RWPE2 (cell line): ENCODE measurements at regions not wholly inside any gene's neighbourhood (a gene's known extent, or its start where the extent isn't known, plus 50 kb on each side); places are given as distances from the start of the nearest gene placed in this dataset.

ENCODE experiments used
- ATAC-seq: fragments of 200-7000 bp; cut with Tn5 transposase; 3 replicates; pipeline ENCODE4 v1.9.1; 2021; ENCODE audit warnings: low read depth
- DNase-seq: peaks from one replicate; pipeline ENCODE4 v3.0.0-alpha.2; 2020; ENCODE audit warnings: low spot score
- H3K27ac ChIP-seq: fragments of 450-650 bp; 2 replicates; pipeline ENCODE4 v1.5.1; 2017; ENCODE audit warnings: mild to moderate bottlenecking; ENCODE audit not compliant: poor library complexity, severe bottlenecking
- H3K27me3 ChIP-seq: fragments of 250-450 bp; sonication (Bioruptor Pico); 2 replicates; pipeline ENCODE4 v1.5.1; 2021; ENCODE audit warnings: mild to moderate bottlenecking, moderate library complexity; ENCODE audit not compliant: insufficient read depth, poor library complexity, severe bottlenecking
- H3K36me3 ChIP-seq: fragments of 250-450 bp; sonication (Bioruptor Pico); 2 replicates; pipeline ENCODE4 v1.5.1; 2020; ENCODE audit warnings: low read depth, mild to moderate bottlenecking, moderate library complexity
- H3K4me1 ChIP-seq: fragments of 250-450 bp; sonication (Bioruptor Pico); 2 replicates; pipeline ENCODE4 v1.5.1; 2021; ENCODE audit warnings: mild to moderate bottlenecking, moderate library complexity; ENCODE audit not compliant: insufficient read depth, poor library complexity, severe bottlenecking
- H3K4me3 ChIP-seq: fragments of 250-450 bp; sonication (Bioruptor Pico); 2 replicates; pipeline ENCODE4 v1.5.1; 2021; ENCODE audit warnings: mild to moderate bottlenecking, moderate library complexity; ENCODE audit not compliant: severe bottlenecking
- H3K9me3 ChIP-seq: fragments of 250-450 bp; sonication (Bioruptor Pico); 2 replicates; pipeline ENCODE4 v1.5.1; 2021; ENCODE audit warnings: mild to moderate bottlenecking, moderate library complexity; ENCODE audit not compliant: severe bottlenecking
- TF ChIP-seq, protein P1 (sequence below): fragments of 450-650 bp; IDR thresholded peaks from one replicate; pipeline ENCODE4 v1.5.1; 2017; ENCODE audit warnings: mild to moderate bottlenecking, moderate library complexity; ENCODE audit not compliant: poor library complexity, severe bottlenecking

DNA sequence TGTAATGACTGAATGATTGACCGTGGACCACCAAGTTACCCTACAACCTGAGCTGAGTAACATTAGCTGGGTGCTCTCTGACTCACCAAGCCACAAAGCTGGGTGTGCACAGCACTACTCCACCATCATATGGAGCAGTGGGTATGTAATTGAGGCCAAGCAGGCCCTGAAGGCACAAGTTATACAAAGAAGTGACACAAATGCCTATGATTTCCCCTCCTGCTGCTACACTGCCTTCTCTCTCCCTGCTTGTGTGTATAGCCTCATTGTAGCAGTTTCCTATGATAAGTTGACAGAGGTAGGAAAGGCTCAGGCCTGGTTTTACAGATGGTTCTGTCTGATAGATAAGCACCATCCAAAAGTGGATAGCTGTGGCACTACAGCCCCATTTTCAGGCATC, 1327.2 kb upstream of the DDX18 start:
- Histone ChIP-seq H3K27ac (no peak overlapping the region), H3K27me3 (no peaks in the 10 kb centered on the region), H3K9me3 (no peaks in the 10 kb centered on the region), H3K4me1 (no peaks in the 10 kb centered on the region), H3K36me3 (no peaks in the 10 kb centered on the region), H3K4me3 (no peak overlapping the region)
- no peak for DNase-seq
- TF ChIP-seq, protein P1, sequence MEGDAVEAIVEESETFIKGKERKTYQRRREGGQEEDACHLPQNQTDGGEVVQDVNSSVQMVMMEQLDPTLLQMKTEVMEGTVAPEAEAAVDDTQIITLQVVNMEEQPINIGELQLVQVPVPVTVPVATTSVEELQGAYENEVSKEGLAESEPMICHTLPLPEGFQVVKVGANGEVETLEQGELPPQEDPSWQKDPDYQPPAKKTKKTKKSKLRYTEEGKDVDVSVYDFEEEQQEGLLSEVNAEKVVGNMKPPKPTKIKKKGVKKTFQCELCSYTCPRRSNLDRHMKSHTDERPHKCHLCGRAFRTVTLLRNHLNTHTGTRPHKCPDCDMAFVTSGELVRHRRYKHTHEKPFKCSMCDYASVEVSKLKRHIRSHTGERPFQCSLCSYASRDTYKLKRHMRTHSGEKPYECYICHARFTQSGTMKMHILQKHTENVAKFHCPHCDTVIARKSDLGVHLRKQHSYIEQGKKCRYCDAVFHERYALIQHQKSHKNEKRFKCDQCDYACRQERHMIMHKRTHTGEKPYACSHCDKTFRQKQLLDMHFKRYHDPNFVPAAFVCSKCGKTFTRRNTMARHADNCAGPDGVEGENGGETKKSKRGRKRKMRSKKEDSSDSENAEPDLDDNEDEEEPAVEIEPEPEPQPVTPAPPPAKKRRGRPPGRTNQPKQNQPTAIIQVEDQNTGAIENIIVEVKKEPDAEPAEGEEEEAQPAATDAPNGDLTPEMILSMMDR, result no peak
- no peak for ATAC-seq

DNA sequence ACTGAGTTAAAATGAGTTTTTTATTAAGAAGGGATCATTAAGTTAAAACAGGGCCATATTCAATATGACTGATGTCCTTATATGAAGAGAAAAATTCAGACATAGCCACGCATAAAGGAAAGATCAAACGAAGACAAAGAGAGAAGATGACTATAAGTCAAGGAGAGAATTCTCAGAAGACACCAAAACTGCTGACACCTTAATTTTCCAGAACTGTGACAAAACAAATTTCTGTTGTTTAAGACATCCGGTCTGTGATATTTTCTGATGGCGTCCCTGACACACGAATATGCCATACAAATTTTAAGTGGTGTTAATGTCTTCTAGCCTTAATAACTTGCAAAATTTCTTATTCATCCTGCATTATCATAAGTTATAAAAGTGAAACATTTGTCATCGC, 1325.2 kb upstream of the DDX18 start:
- Histone ChIP-seq H3K4me1 (no peaks in the 10 kb centered on the region), H3K9me3 (no peaks in the 10 kb centered on the region), H3K27ac (no peak overlapping the region), H3K27me3 (no peaks in the 10 kb centered on the region), H3K36me3 (no peaks in the 10 kb centered on the region), H3K4me3 (no peak overlapping the region)
- ATAC-seq, result no peak
- DNase-seq, result no peak
- TF ChIP-seq, protein P1, result no peak

DNA sequence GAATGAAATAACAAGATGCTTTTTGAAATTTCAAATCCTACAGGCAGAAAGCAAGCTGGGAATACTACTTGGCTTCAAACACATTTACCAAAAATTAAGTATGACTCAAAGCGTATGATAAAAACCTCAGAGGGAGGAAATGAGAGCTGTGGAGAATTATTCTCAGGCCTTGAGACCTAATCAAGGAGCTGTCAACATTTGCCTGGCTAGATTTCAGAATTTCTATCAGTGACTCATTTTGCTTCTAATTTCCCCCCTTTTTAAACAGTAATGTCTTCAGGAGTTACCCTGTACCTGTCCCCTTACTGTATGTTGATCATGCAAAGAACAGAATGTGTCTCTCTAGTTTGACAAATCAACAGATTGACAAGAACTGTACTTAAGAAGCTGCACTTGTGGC, 1324.5 kb upstream of the DDX18 start:
- Histone ChIP-seq H3K9me3 (no peaks in the 10 kb centered on the region), H3K4me1 (no peaks in the 10 kb centered on the region), H3K36me3 (no peaks in the 10 kb centered on the region), H3K27me3 (no peaks in the 10 kb centered on the region), H3K27ac (no peak overlapping the region), H3K4me3 (no peak overlapping the region)
- ATAC-seq (no peak), DNase-seq (no peak)
- TF ChIP-seq, protein P1, result no peak

DNA sequence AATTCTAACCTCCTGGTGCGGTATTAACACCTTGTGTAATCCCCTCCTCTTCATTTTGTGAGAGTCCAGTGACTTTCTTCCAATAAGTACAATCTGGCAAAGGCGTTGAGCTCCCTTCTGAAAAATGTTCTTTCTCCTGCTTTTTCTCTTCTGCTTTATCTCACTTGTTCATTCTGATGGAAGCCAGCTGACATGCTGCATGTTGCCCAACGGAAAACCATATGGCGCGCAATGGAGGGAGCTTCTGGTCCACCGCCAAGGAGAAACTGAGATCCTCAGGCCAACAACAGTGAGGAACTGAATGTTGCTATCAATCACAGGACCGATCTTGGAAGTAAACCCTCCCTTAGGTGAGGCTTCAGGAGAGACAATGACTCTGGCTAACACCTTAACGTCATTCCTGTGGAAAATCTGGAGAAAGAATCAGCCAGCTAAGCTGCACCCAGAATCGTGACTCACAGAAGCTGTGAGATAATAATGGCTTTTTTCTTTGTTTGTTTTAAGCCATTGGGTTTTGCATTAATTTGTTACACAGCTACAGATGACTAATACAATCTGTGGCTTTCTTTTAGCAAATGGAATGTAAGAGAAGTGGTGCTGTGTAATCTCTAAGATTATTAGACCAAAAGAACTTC, 1323.9 kb upstream of the DDX18 start:
- Histone ChIP-seq H3K4me1 (no peaks in the 10 kb centered on the region), H3K4me3 (no peak overlapping the region), H3K27me3 (no peaks in the 10 kb centered on the region), H3K27ac (no peak overlapping the region), H3K9me3 (no peaks in the 10 kb centered on the region), H3K36me3 (no peaks in the 10 kb centered on the region)
- ATAC-seq, result no peak
- TF ChIP-seq, protein P1, result no peak
- DNase-seq, result no peak

DNA sequence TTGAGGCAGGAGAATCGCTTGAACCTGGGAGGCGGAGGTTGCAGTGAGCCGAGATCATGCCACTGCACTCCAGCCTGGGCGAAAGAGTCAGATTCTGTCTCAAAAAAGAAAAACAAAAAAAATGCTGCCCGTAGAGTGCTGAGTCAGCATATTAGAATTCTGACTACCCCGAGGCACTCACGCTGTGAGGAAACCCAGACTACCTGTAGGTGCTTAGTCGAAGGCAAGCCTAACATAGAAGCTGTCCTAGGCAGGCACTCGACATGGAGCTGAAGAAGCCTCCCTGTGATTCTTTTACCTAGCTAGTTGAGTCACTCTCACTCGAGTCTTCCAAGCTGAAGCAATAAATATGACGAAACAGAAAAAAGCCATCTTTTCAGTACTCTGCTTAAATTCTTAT, 1323.2 kb upstream of the DDX18 start:
- H3K36me3 ChIP-seq, result no peaks in the 10 kb centered on the region
- no peaks in the 10 kb centered on the region for H3K9me3 ChIP-seq
- DNase-seq (no peak), ATAC-seq (no peak)
- no peak overlapping the region for H3K27ac ChIP-seq
- no peak overlapping the region for H3K4me3 ChIP-seq
- TF ChIP-seq, protein P1, result no peak
- H3K27me3 ChIP-seq, result no peaks in the 10 kb centered on the region
- H3K4me1 ChIP-seq, result no peaks in the 10 kb centered on the region
